Inflammatory macrophage (primary cell): ENCODE measurements at regions not wholly inside any gene's neighbourhood (a gene's known extent, or its start where the extent isn't known, plus 50 kb on each side); places are given as distances from the start of the nearest gene placed in this dataset.
A peak's percentile ranks its signal among the peaks of the same experiment; 100 is the strongest.

Source experiments
- DNase-seq, 2 donors: peaks; one replicate each; pipeline ENCODE4 v3.0.0-alpha.2; 2020 to 2022

- DNase-seq, result no peak
Observed at GRCh38 chr3:132196113-132196512, 121.1 kb upstream of the ACP3 start.

- no peak for DNase-seq
Observed at GRCh38 chr3:132198516-132198915, 118.7 kb upstream of the ACP3 start.

- no peak for DNase-seq
Observed at GRCh38 chr3:132199451-132199850, 117.8 kb upstream of the ACP3 start.

- DNase-seq, result no peak
Observed at GRCh38 chr3:132202586-132202985, 114.6 kb upstream of the ACP3 start.

DNA sequence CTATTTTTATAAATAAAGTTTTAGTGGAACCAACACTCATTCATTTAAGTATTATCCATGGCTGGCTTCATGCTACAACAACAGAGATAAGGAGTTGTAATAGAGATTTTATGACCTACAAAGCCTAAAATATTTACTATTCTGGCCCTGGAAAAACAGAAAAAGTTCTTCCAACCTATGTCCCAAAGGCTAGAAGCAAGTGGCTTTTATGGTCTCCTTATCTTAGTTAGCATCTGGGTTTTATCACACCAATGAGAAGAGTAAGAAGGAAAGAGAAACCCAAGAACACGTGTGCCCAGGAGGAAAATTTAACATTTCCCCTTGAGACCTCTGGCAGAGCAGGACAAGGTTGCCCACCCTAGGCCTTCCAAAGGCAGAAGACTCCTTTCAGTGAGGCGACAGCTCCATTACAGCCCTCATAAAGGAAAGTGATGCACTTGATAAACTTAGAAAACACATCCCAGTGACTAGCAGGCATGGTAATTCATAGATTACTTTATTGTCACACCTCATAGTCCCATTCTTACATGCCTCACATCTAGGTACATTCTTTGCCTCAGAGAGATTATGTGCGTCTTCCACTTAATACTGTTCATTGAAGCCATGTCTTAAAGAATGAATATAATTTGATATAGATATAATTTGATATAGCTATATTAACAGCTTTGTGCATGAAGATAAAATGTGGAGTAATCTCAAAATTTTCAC is 113.2 kb upstream of the ACP3 start:
- DNase-seq, result no peak

DNA sequence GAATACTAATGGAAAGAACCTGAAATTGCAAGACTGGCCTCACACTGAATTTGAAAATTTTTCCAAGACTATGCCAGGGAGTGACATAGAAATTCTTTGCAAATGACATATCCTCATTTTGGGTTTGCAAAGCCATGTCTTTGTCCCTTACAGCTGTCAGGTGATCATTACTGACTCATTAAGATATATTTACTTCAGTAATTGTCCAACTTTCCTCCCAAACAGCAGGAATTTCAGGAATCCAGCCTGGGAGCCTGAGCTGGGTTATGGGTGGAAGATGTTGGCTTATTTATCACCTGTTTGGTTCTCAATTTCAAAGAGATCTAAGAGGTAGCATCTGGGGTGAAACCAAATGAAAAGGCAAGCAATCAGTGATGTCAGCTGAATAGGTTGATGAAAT is 111.6 kb upstream of the ACP3 start:
- DNase-seq, result no peak

DNA sequence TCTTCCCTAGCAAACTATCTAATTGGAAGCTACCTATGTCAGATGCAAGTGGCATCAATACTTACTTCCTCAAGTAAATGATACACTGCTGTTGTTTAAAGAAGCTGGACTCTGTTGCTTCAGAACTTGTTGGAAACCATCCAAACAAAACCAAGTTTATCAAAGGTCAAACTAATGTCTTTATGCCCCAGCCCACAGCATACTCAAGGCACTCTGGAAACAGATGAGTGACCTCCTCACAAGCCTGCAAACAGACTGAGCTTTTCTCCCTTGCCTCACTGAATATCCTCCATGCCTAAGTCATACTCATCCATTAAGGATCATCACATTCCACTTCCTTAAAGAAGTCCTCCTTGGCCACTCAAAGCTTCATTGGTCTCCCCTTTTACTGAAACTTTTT is 107.4 kb upstream of the ACP3 start:
- no peak for DNase-seq

GRCh38 chr3:132210476-132211346 is 106.5 kb upstream of the ACP3 start:
- DNase-seq, result no peak

DNA sequence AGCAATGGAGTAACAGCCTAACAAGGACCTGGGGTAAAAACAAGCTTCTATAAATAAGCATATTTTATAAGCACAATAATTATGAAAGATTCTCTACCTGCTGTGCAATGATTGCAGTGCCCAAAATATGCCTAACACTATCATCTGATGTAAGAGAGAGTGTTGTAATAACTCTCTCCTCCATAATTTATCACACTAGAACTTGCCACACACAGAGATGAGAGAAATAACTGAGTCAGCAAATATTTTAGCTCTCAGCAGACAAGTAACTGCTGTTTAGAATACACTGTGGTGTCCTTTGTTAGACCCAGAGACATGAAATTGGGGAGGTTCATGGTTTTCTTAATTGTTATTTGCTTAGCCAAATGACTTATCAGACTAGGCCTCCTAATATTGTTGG is 105.3 kb upstream of the ACP3 start:
- DNase-seq, result no peak

DNA sequence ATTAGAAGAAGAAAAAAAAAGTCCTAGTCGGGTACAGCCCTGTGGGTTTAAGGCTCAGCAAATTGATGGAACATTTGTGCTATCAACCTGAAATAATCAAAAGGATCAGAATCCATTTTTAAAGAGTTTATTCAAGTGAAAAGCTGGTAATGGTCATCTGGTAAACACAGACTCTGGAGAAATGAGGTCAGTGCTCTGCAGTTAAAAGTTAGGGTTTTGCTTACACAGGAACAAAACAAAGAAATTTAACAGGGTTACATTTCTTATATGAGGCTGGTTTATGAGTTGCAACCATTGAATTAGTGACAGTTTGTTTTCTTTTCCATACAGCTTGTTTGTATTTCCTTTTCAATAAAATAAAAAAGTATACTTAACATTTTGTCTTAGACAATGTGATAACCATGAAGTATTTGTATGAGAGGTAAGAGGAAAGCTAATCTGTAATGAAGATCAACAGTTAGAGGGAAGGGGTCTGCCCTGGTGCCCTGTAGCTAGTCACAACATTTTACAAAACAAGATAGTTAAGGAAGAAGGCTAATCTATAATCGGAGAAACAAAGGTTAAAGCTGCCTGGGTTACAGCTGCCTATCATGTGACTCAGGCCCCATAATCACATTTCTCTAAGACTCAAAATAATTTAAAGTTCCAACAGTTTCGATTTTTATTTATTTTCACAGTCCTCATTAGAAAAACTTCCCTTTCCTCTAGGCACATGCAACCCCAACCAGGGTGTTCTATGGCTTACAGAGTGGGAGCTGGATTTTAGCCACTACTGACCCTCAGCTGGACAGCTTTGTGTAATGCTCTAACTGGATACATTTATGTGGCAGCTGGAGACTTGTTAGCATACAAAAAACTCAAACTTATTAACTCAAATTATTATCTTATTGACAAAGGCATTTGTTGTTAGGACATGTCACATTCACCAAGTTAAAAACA is 98.1 kb upstream of the ACP3 start:
- DNase-seq, result no peak

DNA sequence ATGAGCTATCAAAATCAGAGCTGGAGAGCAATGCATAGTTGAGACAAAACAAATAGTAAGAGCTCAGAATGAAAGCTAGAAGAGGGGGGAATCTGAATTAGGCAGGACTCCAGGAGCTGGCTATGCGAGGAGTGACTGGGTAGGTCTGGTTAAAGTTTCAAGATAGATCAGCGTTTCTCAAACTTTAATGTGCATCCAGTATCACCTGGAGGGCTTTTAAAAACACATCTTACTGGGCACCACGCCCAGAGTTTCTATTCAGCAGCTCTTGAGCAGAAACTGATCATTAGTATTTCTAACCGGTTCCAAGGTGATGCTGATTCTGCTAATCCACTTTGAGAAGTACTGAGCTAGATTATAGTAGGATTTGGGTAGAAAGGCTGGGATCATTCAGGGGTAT is 96.2 kb upstream of the ACP3 start:
- DNase-seq, result no peak

DNA sequence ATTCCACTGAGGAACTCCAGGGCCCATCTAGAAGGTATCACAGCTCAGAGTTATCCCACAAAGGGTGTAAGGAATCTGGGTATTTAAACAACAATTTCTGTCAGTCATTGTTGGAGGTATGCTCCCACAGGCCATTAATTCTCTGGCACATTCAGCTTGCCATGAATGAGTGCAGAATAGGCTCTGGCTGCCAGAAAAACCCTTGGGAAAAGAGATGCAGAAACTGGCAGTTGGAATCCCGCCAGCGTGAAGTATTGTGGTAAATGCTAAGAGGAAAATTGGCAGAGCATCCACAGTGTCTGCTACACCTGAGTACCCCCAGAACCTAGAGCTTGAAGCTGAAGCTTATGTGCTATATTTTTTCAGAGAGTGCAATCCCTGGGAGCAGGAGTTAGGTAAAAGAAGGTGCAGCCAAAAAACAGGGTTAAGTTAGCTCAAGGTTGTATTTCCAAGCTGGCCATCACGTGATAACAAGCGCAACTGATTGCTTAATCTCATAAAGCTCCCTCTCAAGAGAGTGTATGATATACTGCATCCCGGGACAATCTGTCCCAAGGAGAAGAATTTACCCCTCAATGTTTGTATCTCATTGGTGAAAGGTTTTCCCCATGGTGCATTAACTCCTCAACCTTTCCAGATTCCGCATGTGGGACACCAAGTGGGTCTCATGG is 94.2 kb upstream of the ACP3 start:
- DNase-seq, result no peak

DNA sequence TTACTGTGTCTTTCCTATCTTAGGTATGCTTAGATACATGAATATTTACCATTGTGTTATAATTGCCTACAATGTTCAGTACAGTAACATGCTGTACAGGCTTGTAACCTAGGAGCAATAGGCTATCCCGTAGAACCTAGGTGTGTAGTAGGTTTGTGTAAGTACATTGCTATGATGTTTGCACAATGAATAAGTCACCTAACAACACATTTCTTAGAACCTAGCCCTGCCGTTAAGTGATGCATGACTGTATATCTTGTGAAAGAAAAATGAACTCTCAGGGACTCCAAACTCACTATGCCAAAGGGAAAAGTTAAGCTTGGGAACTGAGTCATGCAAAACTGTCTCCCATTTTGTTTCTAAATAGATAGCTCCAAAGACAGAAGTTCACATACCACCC is 91.5 kb upstream of the ACP3 start:
- DNase-seq, result no peak

- no peak for DNase-seq
Observed at GRCh38 chr3:132228923-132229322, 88.3 kb upstream of the ACP3 start.

- no peak for DNase-seq
Observed at GRCh38 chr3:132229641-132230040, 87.6 kb upstream of the ACP3 start.

DNA sequence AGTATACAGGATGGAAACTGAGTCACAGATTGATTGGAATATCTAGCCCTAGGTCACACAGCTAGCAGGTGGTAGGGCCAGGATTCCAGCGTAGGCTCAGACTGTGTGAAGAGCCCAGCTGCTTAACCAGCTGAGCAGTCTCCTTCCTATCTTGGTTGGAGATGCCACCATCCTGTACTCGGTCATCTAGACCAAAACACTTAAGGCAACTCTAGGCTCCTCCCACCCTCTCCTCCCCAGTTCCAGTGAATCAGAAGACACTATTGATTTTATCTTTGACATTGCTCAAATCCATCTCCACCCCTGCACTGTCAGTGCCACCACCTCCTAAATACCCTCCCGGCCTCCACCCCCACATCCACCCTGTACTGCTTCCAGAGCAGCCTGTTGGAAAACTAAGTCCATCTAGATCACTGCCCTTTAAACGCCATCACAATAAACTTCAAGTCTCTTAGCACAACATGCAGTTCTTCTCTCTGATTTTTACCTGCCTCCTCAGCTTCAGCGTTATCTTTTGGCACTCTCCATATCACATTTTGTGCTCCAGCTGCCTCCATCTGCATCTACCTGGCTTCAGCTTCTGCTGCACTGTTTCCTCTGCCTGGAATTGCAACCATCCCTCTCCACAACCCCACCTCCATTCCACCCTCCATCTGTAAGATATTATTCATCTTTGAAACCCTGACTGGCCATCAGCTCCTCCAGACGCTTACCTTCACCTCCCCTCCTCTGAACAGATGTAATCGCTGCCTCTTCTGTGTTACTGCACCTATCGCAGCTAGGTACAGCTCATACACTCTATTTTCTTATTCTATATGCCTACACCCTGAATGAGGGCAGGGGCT is 86.8 kb upstream of the ACP3 start:
- DNase-seq, result no peak

DNA sequence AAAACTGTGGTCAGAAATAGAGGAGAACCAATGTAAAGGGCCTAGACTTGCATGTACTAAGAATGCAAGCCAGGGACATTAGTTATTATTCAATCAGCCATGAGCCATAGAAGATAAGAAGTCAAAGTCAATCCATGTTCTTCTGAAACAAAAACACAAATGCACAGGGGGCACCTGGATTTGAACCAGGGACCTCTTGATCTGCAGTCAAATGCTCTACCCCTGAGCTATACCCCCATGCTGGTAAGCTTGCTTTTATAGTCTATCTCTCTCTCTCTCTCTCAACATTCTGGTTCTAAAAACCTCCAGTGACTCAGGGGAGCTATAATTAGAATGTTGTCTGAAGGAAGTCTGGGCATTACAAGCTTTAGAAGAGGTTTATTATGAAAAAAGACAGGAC is 85.6 kb upstream of the ACP3 start:
- DNase-seq, result peak in 1 of 2 donors; percentile 4

DNA sequence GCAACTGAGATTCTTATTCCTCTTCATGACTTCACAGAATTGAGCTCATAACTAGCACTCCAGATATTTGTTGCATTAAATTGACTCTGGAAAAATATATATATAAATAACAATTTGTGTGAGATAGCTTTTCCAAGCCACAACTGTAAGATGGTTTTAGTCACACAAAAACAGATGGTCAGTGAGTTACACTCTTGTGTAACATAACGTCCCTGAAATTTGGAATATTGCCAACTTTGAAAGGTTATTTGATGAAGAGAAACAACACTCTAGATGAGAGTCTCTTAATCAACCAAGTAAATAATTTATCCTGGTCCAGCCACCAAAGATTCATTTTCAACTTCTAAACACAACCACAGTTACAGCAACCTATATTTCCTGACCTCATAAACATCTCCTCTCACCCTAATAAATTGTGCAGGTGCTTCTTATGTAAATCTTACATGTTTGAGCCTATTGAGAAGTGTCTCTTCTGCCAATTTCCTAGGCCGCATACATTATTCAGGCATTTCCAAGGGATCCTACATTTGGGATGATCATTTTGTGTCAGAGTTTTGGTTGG is 84.9 kb upstream of the ACP3 start:
- DNase-seq, result no peak

GRCh38 chr3:132236701-132237651 is 80.2 kb upstream of the ACP3 start:
- no peak for DNase-seq

GRCh38 chr3:132237652-132238032 is 79.6 kb upstream of the ACP3 start:
- no peak for DNase-seq
